ENCODE measurements at regions not wholly inside any gene's neighbourhood (a gene's known extent, or its start where the extent isn't known, plus 50 kb on each side); places are given as distances from the start of the nearest gene placed in this dataset.

DNA sequence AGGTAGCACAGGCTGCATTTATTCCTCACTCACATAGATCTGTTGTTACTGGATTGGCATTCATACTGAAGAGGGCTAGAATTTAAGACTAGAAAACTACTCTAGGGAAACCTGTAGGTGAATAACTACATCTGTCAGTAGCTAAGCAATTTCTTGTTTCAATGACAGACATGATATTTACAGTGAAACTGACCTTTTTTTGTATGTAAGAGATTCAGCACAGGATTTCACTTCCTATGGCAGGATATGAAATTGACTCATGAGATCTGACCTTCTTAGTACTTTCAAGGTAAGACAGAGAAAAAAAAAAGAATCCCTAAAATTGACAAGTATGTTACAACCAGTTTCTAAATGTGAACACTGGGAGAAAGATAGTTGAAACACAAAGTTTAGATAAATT lies 189.8 kb upstream of the SLC16A7 start:
- H3K4me3 ChIP-seq (ENCODE audit: low read depth in 1 of 2, low read length in 1 of 2) = no peak overlapping the region
- TF ChIP-seq, protein P1, sequence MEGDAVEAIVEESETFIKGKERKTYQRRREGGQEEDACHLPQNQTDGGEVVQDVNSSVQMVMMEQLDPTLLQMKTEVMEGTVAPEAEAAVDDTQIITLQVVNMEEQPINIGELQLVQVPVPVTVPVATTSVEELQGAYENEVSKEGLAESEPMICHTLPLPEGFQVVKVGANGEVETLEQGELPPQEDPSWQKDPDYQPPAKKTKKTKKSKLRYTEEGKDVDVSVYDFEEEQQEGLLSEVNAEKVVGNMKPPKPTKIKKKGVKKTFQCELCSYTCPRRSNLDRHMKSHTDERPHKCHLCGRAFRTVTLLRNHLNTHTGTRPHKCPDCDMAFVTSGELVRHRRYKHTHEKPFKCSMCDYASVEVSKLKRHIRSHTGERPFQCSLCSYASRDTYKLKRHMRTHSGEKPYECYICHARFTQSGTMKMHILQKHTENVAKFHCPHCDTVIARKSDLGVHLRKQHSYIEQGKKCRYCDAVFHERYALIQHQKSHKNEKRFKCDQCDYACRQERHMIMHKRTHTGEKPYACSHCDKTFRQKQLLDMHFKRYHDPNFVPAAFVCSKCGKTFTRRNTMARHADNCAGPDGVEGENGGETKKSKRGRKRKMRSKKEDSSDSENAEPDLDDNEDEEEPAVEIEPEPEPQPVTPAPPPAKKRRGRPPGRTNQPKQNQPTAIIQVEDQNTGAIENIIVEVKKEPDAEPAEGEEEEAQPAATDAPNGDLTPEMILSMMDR (IDR thresholded peaks at IDR 0.05) = no peak
- no peaks in the 10 kb centered on the region for H3K9me3 ChIP-seq
- no peaks in the 10 kb centered on the region for H3K27me3 ChIP-seq
- H3K4me1 ChIP-seq (ENCODE audit: control insufficient read depth in 1 of 2, insufficient read depth in 1 of 2, low read depth in 1 of 2, low read length in 1 of 2) = peaks cover under 1 to 10% of the 10 kb centered on the region in 2 experiments
- no peaks in the 10 kb centered on the region for H3K36me3 ChIP-seq
- no peak overlapping the region for H3K27ac ChIP-seq

DNA sequence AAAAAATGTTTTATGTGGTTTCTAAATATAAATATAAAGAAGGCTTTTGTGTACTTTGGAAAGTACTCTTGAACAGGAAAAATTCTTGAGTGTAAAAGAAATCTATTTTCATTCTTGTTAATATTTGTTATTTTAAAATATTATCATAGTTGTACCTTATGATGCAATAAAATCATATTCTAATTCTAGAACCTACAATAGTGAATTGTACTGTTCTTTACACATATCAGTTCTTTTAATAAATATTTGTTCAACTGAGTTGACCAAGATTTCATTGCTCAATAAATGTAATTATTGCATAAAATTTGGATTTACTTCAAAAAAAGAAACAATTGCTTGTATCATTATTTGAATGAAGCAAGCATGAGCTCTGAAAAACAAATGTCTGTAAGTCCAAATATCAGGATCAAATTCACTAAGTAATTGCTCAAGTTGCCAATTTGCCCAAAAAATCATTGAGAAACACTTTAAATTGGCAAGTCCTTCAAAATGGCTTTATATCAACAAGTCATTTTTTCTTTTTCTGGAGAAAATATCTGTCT lies 191.6 kb upstream of the SLC16A7 start:
- Histone ChIP-seq H3K9me3 (no peaks in the 10 kb centered on the region), H3K27ac (no peak overlapping the region), H3K27me3 (no peaks in the 10 kb centered on the region), H3K4me3 (ENCODE audit: low read depth in 1 of 2, low read length in 1 of 2) (no peak overlapping the region), H3K36me3 (no peaks in the 10 kb centered on the region), H3K4me1 (ENCODE audit: control insufficient read depth in 1 of 2, insufficient read depth in 1 of 2, low read depth in 1 of 2, low read length in 1 of 2) (no peaks in the 10 kb centered on the region)
- TF ChIP-seq, protein P1 (IDR thresholded peaks at IDR 0.05) = no peak

DNA sequence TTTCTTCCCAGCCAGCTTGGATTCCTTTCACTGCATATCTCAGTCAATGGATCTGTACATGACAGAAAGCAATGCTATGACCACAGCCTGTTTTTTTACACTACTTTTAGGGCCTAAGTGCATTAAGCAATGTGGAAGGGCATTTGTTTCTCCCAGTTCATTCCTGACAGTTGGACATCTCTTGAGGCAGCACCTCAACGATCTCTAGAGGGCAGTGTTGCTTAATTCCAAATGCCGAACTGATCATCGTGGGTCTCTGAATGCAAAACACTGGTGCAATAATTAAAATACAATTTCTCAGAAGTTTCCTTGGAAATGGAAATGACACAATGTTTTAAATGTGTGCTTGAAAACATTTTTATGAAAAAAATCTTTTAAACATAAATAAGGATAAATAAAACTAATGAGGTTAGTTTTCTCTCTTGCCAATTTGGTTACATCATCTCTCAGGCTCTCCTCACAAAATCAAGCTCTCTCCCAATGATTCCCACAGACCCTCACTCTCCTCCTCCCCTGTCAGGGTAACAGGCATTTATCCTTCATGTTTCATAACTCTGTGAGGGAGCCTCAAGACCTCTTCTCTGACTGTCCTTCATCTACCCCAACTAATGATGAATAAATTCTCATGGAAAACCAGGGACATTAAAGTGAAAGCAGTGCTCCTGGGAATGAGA lies 192.4 kb upstream of the SLC16A7 start:
- no peak overlapping the region for H3K27ac ChIP-seq

DNA sequence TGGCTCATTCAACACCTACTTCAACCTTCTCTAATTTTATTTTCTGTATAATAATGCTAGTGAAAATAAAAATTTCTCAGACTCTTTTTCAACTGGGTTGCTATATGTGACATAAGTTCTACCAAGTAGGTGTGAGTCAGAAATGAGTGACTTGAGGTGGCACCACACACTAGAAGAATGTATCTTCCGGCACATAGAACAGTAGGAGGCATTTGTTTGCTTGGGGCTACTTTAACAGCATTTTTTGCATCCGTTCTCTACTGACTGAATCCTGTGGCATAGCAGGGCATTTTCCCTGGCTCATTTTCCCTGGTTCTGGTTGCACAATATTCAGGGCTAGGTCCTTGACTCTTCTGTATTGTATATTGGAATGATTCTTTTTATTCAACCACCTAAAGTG lies 194.0 kb upstream of the SLC16A7 start:
- TF ChIP-seq, protein P1 (IDR thresholded peaks at IDR 0.05) = no peak
- Histone ChIP-seq H3K27ac (no peak overlapping the region), H3K9me3 (no peaks in the 10 kb centered on the region), H3K27me3 (no peaks in the 10 kb centered on the region), H3K36me3 (no peaks in the 10 kb centered on the region), H3K4me3 (ENCODE audit: low read depth in 1 of 2, low read length in 1 of 2) (no peak overlapping the region), H3K4me1 (ENCODE audit: control insufficient read depth in 1 of 2, insufficient read depth in 1 of 2, low read depth in 1 of 2, low read length in 1 of 2) (no peaks in the 10 kb centered on the region)

More for the DNA sequence above, 192.4 kb upstream of the SLC16A7 start:
- Histone ChIP-seq H3K36me3 (no peaks in the 10 kb centered on the region), H3K4me3 (ENCODE audit: low read depth in 1 of 2, low read length in 1 of 2) (no peak overlapping the region), H3K9me3 (no peaks in the 10 kb centered on the region), H3K4me1 (ENCODE audit: control insufficient read depth in 1 of 2, insufficient read depth in 1 of 2, low read depth in 1 of 2, low read length in 1 of 2) (no peaks in the 10 kb centered on the region), H3K27me3 (no peaks in the 10 kb centered on the region)
- TF ChIP-seq, protein P1 (IDR thresholded peaks at IDR 0.05) = no peak

DNA sequence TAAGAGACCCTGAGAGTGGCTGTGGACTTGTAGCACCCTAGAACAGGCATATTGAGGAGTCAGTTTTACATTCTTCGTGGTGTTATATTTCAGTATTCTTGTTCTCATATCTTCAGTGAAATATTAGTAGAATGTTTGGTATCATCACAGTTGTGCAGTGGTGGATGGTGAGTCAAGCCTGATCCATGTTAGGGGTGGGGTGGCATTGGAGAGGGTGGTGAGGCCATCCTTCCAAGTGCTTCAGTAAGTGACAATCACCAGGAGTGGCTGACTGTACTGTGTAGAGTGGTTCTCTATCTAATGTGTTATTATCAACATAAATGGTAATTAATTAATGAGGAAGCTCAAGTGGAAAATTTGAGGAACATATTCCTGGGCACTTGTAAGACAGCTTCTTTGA lies 197.7 kb upstream of the SLC16A7 start:
- no peaks in the 10 kb centered on the region for H3K4me1 ChIP-seq (ENCODE audit: control insufficient read depth in 1 of 2, insufficient read depth in 1 of 2, low read depth in 1 of 2, low read length in 1 of 2)
- no peaks in the 10 kb centered on the region for H3K9me3 ChIP-seq

More for the DNA sequence above, 197.7 kb upstream of the SLC16A7 start:
- Histone ChIP-seq H3K36me3 (no peaks in the 10 kb centered on the region), H3K27me3 (no peaks in the 10 kb centered on the region), H3K27ac (no peak overlapping the region), H3K4me3 (ENCODE audit: low read depth in 1 of 2, low read length in 1 of 2) (no peak overlapping the region)
- TF ChIP-seq, protein P1 (IDR thresholded peaks at IDR 0.05) = no peak
